GM13976 (cell line): ENCODE measurements at regions not wholly inside any gene's neighbourhood (a gene's known extent, or its start where the extent isn't known, plus 50 kb on each side); places are given as distances from the start of the nearest gene placed in this dataset.
A peak's percentile ranks its signal among the peaks of the same experiment; 100 is the strongest.

Source experiments
- DNase-seq: peaks from one replicate; pipeline ENCODE4 v3.0.0; 2012; ENCODE audit warnings: low spot score
- in situ Hi-C: fragments of 300-500 bp; cut with MboI; formaldehyde crosslinking; loops from one replicate; pipeline ENCODE4 v1.12.0; 2022; ENCODE audit warnings: low sequenced_read_pairs, mixed read lengths, inconsistent platforms; ENCODE audit not compliant: unreplicated experiment
- TF ChIP-seq, protein P1 (sequence below): IDR thresholded peaks from 2 replicates; pipeline ENCODE4 v1.5.1; 2012; ENCODE audit warnings: borderline replicate concordance, mild to moderate bottlenecking; ENCODE audit not compliant: insufficient read depth; ENCODE audit errors: extremely low read depth, missing control alignments, control extremely low read depth

DNA sequence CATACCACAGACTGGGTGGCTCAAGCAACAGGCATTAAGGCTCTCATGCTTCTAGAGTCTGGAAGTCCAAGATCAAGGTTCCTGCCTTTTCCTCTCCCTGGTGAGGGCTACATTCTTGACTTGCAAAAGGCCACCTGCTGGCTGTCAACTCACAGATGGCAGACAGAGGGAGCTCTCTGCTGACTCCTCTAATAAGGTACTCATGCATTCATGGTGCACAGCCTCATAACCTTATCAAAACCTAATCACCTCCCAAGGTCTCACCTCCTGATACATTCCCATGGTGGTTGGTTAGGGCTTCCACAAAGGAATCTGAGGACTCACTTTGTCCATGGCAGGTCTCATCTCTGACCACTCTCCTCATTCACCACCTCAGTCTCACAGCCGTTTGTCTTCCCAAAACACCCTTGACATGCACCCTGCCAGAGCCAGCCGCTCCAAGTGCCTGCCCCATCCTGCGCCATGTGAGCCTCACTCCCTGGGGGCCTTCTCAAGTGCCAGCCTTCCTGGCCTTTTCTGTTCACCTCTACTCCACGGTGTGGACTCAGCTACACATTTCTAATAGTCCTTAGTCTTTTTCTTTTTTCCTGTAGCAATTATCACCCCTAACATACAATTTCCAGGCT, 400.3 kb upstream of the ADARB2 start:
- DNase-seq, result peak; percentile 16
- in situ Hi-C loops, result no loop called here
- TF ChIP-seq, protein P1, sequence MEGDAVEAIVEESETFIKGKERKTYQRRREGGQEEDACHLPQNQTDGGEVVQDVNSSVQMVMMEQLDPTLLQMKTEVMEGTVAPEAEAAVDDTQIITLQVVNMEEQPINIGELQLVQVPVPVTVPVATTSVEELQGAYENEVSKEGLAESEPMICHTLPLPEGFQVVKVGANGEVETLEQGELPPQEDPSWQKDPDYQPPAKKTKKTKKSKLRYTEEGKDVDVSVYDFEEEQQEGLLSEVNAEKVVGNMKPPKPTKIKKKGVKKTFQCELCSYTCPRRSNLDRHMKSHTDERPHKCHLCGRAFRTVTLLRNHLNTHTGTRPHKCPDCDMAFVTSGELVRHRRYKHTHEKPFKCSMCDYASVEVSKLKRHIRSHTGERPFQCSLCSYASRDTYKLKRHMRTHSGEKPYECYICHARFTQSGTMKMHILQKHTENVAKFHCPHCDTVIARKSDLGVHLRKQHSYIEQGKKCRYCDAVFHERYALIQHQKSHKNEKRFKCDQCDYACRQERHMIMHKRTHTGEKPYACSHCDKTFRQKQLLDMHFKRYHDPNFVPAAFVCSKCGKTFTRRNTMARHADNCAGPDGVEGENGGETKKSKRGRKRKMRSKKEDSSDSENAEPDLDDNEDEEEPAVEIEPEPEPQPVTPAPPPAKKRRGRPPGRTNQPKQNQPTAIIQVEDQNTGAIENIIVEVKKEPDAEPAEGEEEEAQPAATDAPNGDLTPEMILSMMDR, result peak; percentile 54

DNA sequence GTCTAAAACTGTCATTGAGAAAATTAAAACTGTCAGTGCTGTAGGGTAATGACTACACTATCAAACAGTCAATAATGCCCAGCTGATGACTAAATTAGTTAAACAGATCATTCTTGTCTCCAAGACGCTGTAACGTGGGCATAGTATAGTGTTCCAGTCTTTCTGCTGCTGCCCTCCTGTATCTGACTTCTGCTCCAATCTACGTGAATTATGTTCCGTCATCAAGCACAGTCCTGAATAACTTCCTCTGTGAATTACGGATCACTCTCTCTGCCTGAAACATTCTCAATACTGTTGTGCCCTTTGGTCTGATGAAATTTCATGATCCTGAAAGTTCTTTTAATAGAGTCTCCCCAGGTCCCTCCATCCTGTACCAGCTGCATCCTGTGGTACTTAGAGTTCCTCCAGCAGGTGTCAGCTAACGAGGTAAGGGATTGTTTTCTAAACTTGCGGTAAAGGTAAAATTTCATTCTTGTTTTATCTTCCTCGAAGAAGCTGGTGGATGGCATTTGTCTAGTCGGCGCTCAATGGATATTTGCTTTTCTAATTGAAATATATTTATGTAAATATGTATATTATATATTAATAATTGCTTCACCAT, 393.5 kb upstream of the ADARB2 start:
- in situ Hi-C loops, result no loop called here
- TF ChIP-seq, protein P1, result no peak
- DNase-seq, result no peak

DNA sequence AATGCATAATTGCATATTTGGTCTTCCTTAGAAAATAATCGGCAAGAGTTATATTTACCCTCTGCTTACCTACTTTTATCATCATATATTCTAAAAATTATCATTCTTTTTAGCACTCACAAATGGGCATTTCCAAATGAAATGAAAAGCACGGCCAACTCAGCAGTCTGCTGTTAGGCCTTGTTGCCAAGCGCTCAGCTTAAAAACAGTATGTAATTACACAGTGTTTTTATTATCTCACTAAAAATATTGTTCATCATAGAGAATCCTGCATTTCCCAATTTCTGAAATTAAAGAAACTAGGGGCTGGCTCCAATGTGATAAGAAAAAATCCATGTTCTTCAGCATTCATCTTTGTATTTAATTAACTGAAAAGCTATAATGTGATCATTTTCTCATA, 391.7 kb upstream of the ADARB2 start:
- TF ChIP-seq, protein P1, result no peak
- in situ Hi-C loops, result no loop called here
- DNase-seq, result no peak

DNA sequence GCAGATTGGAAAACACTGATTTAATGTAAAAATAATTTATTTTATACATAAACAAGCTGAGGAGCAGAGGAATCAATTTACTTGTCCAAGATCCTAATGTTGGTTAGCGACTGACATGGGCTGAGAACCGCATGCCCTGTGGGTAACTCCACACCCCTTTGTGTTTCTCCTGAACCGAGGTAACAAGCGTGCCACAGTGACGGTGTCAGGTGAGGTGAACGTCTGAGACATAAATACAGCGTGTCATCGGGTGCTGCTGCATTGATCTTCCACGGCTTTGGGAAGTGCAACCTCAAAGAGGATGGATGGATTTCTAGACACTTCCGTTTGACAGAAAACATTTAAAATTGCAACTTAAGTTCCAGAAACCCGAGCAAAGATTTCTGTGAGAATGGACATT, 386.8 kb upstream of the ADARB2 start:
- TF ChIP-seq, protein P1, result no peak
- no peak for DNase-seq
- in situ Hi-C loops, result no loop called here

DNA sequence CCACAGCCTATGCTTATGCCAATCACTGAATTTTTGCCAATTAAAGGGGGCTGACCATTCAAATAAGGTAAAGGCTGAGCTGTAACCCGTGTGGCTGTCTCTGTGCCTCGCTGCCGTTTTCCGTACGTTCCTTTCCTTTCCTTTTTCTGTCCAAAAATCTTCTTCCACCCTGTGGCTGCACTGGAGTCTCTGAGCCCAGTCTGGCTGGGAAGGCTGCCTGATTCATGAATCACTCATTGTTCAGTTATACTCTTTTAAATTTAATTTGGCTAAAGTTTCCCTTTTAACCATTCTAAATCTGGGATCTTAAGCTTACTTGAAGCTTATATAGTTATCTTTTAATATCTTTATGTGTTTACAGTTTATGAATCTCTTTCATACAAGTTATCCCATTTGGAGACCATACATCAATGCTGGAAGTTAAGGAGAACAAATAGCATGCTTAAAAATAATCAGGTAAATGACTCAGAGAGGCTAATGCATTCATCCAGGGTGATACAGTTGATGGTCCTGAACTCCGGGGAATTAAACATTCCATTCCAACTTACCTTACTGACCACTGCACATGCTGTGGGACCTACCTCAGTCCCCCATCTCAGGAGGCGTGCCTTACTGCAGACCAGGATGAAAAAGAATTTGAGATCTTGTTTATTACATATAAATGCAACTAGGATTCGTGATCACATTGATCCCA, 385.3 kb upstream of the ADARB2 start:
- TF ChIP-seq, protein P1, result no peak
- no peak for DNase-seq
- in situ Hi-C loops, result no loop called here

DNA sequence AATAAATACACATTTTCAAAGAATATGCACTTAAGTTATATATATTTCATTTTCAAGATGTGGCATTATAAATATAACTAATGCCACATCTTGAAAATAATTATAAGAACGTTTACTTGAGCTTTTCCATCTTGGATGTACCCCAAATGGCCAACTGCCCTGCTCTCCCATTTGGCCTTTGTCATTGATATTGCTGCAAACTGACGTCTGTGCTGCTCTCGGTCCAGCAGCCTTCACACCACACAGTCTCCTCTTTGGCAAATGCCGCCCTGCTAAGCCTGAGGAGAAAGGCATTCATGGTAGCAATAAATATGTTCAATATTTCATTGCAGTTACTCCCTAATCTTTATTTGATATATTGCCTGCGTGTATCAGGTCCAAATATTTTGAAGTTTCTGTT, 384.6 kb upstream of the ADARB2 start:
- in situ Hi-C loops, result no loop called here
- TF ChIP-seq, protein P1, result no peak
- DNase-seq, result no peak

DNA sequence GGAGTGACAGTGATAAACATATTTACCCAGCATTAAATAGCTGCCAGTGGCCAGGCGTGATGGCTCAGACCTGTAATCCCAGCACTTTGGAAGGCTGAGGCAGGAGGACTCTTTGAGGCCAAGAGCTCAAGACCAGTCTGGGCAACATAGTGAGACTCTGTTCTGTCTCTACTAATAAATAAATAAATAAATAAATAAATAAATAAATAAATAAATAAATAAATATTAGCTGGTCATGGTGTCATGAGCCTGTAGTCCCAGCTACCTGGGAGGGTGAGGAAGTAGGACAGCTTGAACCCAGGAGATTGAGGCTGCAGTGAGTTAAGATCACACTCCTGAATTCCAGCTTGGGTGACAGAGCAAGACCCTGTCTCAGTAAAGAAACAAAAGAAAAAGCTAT, 384.0 kb upstream of the ADARB2 start:
- in situ Hi-C loops, result no loop called here
- no peak for DNase-seq
- TF ChIP-seq, protein P1, result no peak
